Retina (tissue), 1 donor: ENCODE measurements at regions not wholly inside any gene's neighbourhood (a gene's known extent, or its start where the extent isn't known, plus 50 kb on each side); places are given as distances from the start of the nearest gene placed in this dataset.
A peak's percentile ranks its signal among the peaks of the same experiment; 100 is the strongest.
"Not testable (repeated sequence)": the region's sequence is repeated elsewhere in the genome, so short reads cannot be mapped to it uniquely, and the experiment has no call there.

Source experiments
- DNase-seq: peaks from one replicate; pipeline ENCODE4 v3.0.0-alpha.2; 2016

GRCh38 chr12:45490232-45490881, 239.1 kb upstream of the ARID2 start:
- DNase-seq = no peak

- no peak for DNase-seq
These were observed 235.2 kb upstream of the ARID2 start for GRCh38 chr12:45494279-45494678.

- no peak for DNase-seq
These were observed 230.9 kb upstream of the ARID2 start for GRCh38 chr12:45498645-45499044.

DNA sequence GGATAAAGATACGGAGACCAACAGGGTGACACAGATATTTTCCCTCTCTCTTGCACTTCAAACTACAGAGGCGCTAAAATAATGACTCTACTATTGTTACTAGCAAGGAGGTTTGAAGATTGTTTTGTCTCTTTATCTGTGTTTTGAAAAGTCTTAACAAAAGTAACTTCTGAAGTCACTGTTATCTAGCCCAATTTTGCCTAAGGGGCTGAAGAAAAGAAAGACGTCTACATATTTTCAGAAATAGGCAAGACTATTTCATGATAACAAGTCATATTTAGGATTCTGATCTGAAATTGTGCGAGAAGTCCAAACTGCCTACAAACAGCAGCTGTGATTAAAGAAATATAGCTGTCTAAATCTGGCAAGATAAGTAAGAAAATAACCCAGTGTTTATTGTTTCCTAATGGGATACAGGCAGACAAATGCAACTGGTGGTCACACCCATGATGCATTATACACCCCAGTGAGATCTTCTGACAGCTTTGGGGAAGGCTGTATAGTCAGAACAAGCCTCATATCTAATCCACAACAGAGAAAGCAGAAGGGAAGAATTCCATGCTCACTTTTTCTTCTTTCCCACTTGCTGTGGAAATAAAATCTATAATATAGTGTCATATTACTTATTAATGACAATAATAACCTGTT, 226.9 kb upstream of the ARID2 start:
- DNase-seq = no peak

DNA sequence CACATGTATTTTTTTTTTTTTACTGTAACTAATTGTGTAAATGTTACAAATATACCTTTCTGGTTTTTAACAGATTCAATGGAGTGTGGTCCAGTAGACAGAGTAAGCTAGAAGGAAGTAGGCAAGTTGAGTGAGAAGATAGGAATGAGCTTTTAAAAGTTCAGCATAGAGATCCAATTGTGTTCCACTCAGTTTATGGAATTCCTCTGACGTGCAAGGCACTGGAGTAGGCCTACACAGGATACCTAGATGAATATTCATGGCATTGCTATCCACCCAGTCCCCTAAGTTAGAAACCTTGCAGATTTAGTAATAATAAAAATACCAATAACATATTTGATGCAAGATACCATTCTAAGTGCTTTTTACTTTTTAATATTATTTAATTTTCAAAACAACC, 225.6 kb upstream of the ARID2 start:
- DNase-seq = no peak

GRCh38 chr12:45504316-45505010, 225.0 kb upstream of the ARID2 start:
- DNase-seq = no peak

DNA sequence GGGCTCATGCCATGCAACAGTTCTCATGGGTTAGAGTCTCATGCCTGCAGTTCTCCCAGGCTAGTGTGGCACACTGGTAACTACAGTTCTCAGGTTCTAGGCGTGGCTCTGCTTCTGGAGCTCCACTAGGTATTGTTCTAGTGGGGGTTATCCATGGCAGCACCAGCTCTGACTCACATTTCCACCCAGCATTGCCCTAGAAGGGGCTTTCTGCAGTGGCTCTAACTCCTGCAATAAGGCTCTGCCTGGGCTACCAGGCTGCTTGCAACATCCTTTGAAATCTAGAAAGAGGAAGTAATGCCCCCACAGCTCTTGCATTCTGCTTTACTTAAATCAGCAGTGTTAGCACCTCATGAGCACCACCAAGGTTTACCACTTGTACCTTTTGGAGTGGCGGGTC, 220.3 kb upstream of the ARID2 start:
- no peak for DNase-seq

GRCh38 chr12:45509621-45510020, 219.9 kb upstream of the ARID2 start:
- DNase-seq = no peak

GRCh38 chr12:45517381-45517780, 212.1 kb upstream of the ARID2 start:
- no peak for DNase-seq

- peak; percentile 13 for DNase-seq
These were observed 210.9 kb upstream of the ARID2 start for GRCh38 chr12:45518291-45519235.

DNA sequence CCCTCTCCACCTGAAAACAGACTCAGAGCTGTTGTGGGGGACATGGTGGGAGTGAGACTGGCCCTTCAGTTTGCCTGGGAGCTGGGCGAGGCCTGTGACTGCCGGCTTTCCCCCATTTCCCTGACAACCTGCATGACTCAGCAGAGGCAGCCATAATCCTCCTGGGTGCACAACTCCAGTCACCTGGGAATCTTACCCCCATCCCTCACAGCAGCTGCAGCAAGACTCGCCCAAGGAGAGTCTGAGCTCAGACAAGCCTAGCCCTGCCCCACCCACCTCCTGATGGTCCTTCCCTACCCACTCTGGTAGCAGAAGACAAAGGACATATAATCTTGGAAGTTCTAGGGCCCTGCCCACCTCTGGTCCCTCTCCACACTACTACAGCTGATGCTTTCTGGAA, 207.3 kb upstream of the ARID2 start:
- DNase-seq = no peak

GRCh38 chr12:45526823-45527222, 202.7 kb upstream of the ARID2 start:
- DNase-seq = not testable (repeated sequence)

DNA sequence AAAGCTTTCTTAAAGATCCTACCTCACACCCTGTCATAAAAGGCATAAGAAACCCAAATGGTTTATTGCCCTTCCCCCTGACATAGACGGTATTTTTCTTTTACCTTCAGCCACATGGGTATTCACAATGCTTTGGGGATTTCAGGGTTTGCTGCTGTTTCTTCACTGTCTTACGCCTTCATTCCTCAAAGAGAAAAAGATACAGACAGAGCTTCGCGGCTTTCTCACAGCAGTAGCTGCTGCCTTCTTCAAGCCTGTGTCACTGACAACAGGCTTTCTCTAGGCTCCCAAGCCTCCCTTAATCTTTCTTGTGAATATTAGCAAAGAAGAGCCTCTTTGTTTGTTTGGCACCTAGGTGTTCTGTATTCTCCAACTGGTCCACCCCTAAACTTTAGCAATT, 197.4 kb upstream of the ARID2 start:
- DNase-seq = no peak

DNA sequence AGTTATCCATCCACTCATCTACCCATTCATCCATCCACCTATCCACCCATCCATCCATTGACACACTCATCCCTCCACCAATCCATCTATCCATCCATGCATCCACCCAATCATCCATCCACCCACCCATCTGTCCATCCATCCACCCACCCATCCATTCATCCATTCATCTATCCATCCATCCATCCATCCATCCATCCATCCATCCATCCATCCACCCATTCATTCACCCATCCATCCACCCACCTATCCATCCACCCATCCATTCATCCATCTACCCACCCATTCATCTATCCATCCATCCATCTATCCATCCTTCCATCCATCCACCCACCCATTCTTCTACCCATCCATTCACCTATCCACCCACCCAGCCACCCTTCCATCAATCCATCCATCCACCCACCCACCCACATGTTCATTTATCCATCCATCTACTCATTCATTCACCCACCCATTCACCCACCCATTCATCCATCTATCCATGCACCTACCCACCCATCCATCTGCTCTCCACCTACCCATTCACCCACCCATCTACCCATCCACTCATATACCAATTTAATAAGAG, 193.8 kb upstream of the ARID2 start:
- no peak for DNase-seq

GRCh38 chr12:45536284-45536683, 193.2 kb upstream of the ARID2 start:
- no peak for DNase-seq

DNA sequence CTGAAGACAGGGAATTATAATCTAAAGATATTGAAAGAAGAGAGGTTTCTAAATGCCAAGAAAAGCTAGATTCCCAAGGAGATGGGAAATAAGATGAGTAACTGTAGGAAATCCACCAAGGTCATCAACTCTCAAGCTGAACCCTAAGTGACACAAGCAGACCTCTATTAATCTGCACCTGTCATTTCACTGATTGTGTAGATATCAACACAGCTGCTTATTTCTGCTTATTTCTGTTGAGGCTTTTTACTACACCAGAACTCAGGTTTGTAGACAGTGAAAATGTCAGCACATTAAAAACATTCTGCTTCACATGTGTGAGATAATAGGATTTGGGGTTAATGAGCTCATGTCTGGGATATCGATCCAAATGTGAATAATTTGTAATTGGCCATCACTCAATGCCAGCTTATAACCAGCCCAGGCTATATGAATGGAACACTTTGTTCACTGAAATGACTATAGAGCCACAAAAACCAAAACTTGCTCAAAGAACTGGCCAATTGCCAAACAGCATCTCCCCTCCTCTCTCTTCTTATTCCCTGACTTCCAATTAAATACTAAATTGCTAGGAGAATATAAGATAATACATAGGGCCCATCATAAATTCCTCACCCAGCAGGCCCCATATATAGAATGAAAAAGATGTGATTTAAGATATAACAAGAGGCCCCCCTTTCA, 188.7 kb upstream of the ARID2 start:
- peak; percentile 26 for DNase-seq

DNA sequence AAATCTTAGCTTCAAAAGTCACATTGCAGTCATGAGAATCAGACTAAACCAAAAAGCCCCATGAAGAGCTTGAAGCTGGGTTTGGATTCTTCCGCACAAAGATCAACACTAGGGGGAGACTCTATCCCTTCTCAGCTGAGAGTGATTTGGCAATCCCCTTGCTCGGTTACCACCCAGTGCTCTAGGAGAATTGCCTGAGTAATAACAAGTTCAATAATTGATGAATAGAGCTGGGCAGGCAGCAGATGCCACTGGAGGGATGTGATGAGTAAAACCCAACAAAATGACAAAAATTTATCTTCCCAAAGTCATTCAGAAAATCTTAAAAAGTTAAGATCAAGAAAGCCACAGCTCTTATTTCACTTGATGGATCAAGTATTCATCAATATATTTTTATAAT, 185.6 kb upstream of the ARID2 start:
- peak; percentile 55 for DNase-seq

- no peak for DNase-seq
These were observed 183.0 kb upstream of the ARID2 start for GRCh38 chr12:45546545-45546944.

DNA sequence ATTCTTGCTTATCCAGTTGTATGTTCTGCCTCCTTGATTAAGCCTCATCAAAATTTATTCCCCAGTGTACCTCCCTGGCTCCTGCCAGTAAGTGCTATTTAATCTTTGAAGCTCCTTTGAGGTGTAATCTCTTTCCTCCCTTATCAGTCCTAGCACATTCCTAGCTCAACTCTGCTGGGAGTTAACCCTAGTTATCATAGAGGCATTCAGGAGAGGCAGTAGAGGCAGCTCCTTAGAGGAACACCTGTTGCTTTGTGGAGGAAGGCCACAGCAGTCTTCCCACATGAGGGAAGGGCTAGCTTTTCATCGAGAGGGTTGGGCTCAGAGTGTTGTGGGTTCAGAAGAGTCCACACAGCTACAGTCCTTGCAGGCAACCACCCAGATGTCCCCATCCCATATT, 182.4 kb upstream of the ARID2 start:
- no peak for DNase-seq

GRCh38 chr12:45547822-45548221, 181.7 kb upstream of the ARID2 start:
- DNase-seq = no peak

GRCh38 chr12:45548426-45548825, 181.1 kb upstream of the ARID2 start:
- no peak for DNase-seq

- no peak for DNase-seq
These were observed 180.1 kb upstream of the ARID2 start for GRCh38 chr12:45549337-45549902.
